MM.1S (cell line): ENCODE measurements at regions not wholly inside any gene's neighbourhood (a gene's known extent, or its start where the extent isn't known, plus 50 kb on each side); places are given as distances from the start of the nearest gene placed in this dataset.

Experiments used
- DNase-seq: peaks from one replicate; pipeline ENCODE4 v3.0.0-alpha.2; 2015
- H2AFZ ChIP-seq: fragments of 300-600 bp; sonication (generic); 2 replicates; pipeline ENCODE4 v1.6.0; 2016; ENCODE audit warnings: antibody characterized with exemption, low read length
- H3F3A ChIP-seq: fragments of 300-600 bp; sonication (generic); 2 replicates; pipeline ENCODE4 v1.6.1; 2016; ENCODE audit warnings: mild to moderate bottlenecking, antibody characterized with exemption, low read length, moderate library complexity, mixed read lengths; ENCODE audit not compliant: insufficient read depth
- H3K27ac ChIP-seq: fragments of 300-600 bp; sonication (generic); 2 replicates; pipeline ENCODE4 v1.5.1; 2016; ENCODE audit warnings: mild to moderate bottlenecking, low read length
- H3K27me3 ChIP-seq: fragments of 300-600 bp; sonication (generic); replicated peaks from 2 replicates; pipeline ENCODE4 v1.6.0; 2016; ENCODE audit warnings: low read length; ENCODE audit not compliant: insufficient read depth
- H3K36me3 ChIP-seq: fragments of 300-600 bp; sonication (generic); replicated peaks from 2 replicates; pipeline ENCODE4 v1.6.1; 2016; ENCODE audit warnings: mild to moderate bottlenecking, low read length, mixed read lengths; ENCODE audit not compliant: insufficient read depth
- H3K4me1 ChIP-seq: fragments of 300-600 bp; sonication (generic); 2 replicates; pipeline ENCODE4 v1.6.1; 2016; ENCODE audit warnings: low read length, mixed read lengths
- H3K4me2 ChIP-seq: fragments of 300-600 bp; sonication (generic); 2 replicates; pipeline ENCODE4 v1.6.0; 2016; ENCODE audit warnings: low read depth, low read length
- H3K4me3 ChIP-seq: fragments of 300-600 bp; sonication (generic); 2 replicates; pipeline ENCODE4 v1.5.1; 2016; ENCODE audit warnings: low read length, mixed read lengths
- H3K79me2 ChIP-seq: fragments of 300-600 bp; sonication (generic); 2 replicates; pipeline ENCODE4 v1.6.1; 2016; ENCODE audit warnings: mixed run types, low read length, mixed read lengths
- H3K9ac ChIP-seq: fragments of 300-600 bp; sonication (generic); 2 replicates; pipeline ENCODE4 v1.6.1; 2016; ENCODE audit warnings: low read length, mixed read lengths
- H3K9me2 ChIP-seq: fragments of 300-600 bp; sonication (generic); replicated peaks from 2 replicates; pipeline ENCODE4 v1.6.1; 2016; ENCODE audit warnings: mild to moderate bottlenecking, low read length, mixed read lengths; ENCODE audit not compliant: insufficient read depth
- H3K9me3 ChIP-seq: fragments of 300-600 bp; sonication (generic); replicated peaks from 2 replicates; pipeline ENCODE4 v1.6.1; 2016; ENCODE audit warnings: mild to moderate bottlenecking, low read length, mixed read lengths; ENCODE audit not compliant: insufficient read depth
- H4K20me1 ChIP-seq: fragments of 300-600 bp; sonication (generic); 2 replicates; pipeline ENCODE4 v1.6.1; 2016; ENCODE audit warnings: mild to moderate bottlenecking, low read length, moderate library complexity, mixed read lengths; ENCODE audit not compliant: insufficient read depth
- CTCF ChIP-seq: fragments of 300-600 bp; sonication (generic); IDR thresholded peaks from 2 replicates; pipeline ENCODE4 v1.5.1; 2016; ENCODE audit warnings: antibody characterized with exemption, low read length, mixed read lengths
- EZH2 ChIP-seq: fragments of 300-600 bp; sonication (generic); optimal IDR thresholded peaks from 2 replicates; pipeline ENCODE3; 2017; ENCODE audit warnings: low read depth, mild to moderate bottlenecking, antibody characterized with exemption, low read length, mixed read lengths
- EZH2phosphoT487 ChIP-seq: fragments of 300-600 bp; sonication (generic); IDR thresholded peaks from 2 replicates; pipeline ENCODE4 v1.6.1; 2018; ENCODE audit warnings: antibody characterized with exemption, low read length

- no peak overlapping the region for H3K9ac ChIP-seq
- no peaks in the 10 kb centered on the region for H3K9me3 ChIP-seq
- no peaks in the 10 kb centered on the region for H3K79me2 ChIP-seq
- H3K4me1 ChIP-seq, result no peaks in the 10 kb centered on the region
- no peak overlapping the region for H2AFZ ChIP-seq
- H3K36me3 ChIP-seq, result no peaks in the 10 kb centered on the region
- H4K20me1 ChIP-seq, result no peaks in the 10 kb centered on the region
- TF ChIP-seq EZH2phosphoT487, result no peak
- TF ChIP-seq EZH2, result no peak
- no peaks in the 10 kb centered on the region for H3K9me2 ChIP-seq
- H3F3A ChIP-seq, result no peaks in the 10 kb centered on the region
- H3K27me3 ChIP-seq, result no peaks in the 10 kb centered on the region
- DNase-seq, result no peak
- no peak overlapping the region for H3K4me3 ChIP-seq
- no peak overlapping the region for H3K4me2 ChIP-seq
- H3K27ac ChIP-seq, result no peak overlapping the region
Observed at GRCh38 chrX:127558811-127559210, 493.4 kb downstream of the ACTRT1 start.

- no peak overlapping the region for H3K27ac ChIP-seq
- H3K4me3 ChIP-seq, result no peak overlapping the region
- no peaks in the 10 kb centered on the region for H4K20me1 ChIP-seq
- DNase-seq, result no peak
- H3K79me2 ChIP-seq, result no peaks in the 10 kb centered on the region
- no peaks in the 10 kb centered on the region for H3K27me3 ChIP-seq
- no peaks in the 10 kb centered on the region for H3K4me1 ChIP-seq
- H3K9me2 ChIP-seq, result no peaks in the 10 kb centered on the region
- no peak overlapping the region for H2AFZ ChIP-seq
- H3K4me2 ChIP-seq, result no peak overlapping the region
- no peak overlapping the region for H3K9ac ChIP-seq
- no peaks in the 10 kb centered on the region for H3F3A ChIP-seq
- H3K9me3 ChIP-seq, result no peaks in the 10 kb centered on the region
- no peak for TF ChIP-seq CTCF
- H3K36me3 ChIP-seq, result no peaks in the 10 kb centered on the region
Observed at GRCh38 chrX:127552571-127552970, 499.6 kb downstream of the ACTRT1 start.

- no peak for TF ChIP-seq CTCF
Observed at GRCh38 chrX:127519323-127519722, 532.9 kb downstream of the ACTRT1 start.

GRCh38 chrX:127490000-127490399 lies 562.2 kb downstream of the ACTRT1 start:
- no peaks in the 10 kb centered on the region for H4K20me1 ChIP-seq
- DNase-seq, result no peak
- H3K9me2 ChIP-seq, result no peaks in the 10 kb centered on the region
- no peak for TF ChIP-seq EZH2
- no peak for TF ChIP-seq EZH2phosphoT487
- no peak for TF ChIP-seq CTCF
- no peaks in the 10 kb centered on the region for H3K27me3 ChIP-seq
- no peaks in the 10 kb centered on the region for H3F3A ChIP-seq
- no peak overlapping the region for H3K27ac ChIP-seq
- H3K4me3 ChIP-seq, result no peak overlapping the region
- H3K79me2 ChIP-seq, result no peaks in the 10 kb centered on the region
- H3K9ac ChIP-seq, result no peak overlapping the region
- H3K36me3 ChIP-seq, result no peaks in the 10 kb centered on the region
- H3K4me2 ChIP-seq, result no peak overlapping the region
- H3K4me1 ChIP-seq, result no peaks in the 10 kb centered on the region
- no peaks in the 10 kb centered on the region for H3K9me3 ChIP-seq
- no peak overlapping the region for H2AFZ ChIP-seq

More at GRCh38 chrX:127519323-127519722, 532.9 kb downstream of the ACTRT1 start:
- Histone ChIP-seq H3K4me2 (no peak overlapping the region), H2AFZ (no peak overlapping the region), H4K20me1 (no peaks in the 10 kb centered on the region), H3K79me2 (no peaks in the 10 kb centered on the region), H3K4me1 (no peaks in the 10 kb centered on the region), H3K27me3 (no peaks in the 10 kb centered on the region), H3K9me2 (no peaks in the 10 kb centered on the region), H3K36me3 (no peaks in the 10 kb centered on the region), H3K4me3 (no peak overlapping the region), H3K9ac (no peak overlapping the region), H3F3A (no peaks in the 10 kb centered on the region), H3K9me3 (no peaks in the 10 kb centered on the region), H3K27ac (no peak overlapping the region)
- no peak for DNase-seq
